A549 (cell line): ENCODE measurements at regions not wholly inside any gene's neighbourhood (a gene's known extent, or its start where the extent isn't known, plus 50 kb on each side); places are given as distances from the start of the nearest gene placed in this dataset.

Source experiments
- CBX8 ChIP-seq: fragments of 200-600 bp; sonication (generic); IDR thresholded peaks from 2 replicates; pipeline ENCODE4 v1.6.1; 2016
- KDM1A ChIP-seq: fragments of 200-600 bp; sonication (generic); IDR thresholded peaks from 2 replicates; pipeline ENCODE4 v1.6.1; 2016; ENCODE audit warnings: low read depth, mild to moderate bottlenecking
- MAZ ChIP-seq: fragments of 150-350 bp; IDR thresholded peaks from 2 replicates; pipeline ENCODE4 v1.6.1; 2014; ENCODE audit warnings: antibody characterized with exemption, low read depth, low read length, borderline replicate concordance
- POLR2A ChIP-seq: IDR thresholded peaks from 2 replicates; pipeline ENCODE4 v1.6.1; 2012; ENCODE audit warnings: mild to moderate bottlenecking, low read length
- RCOR1 ChIP-seq: fragments of 150-350 bp; IDR thresholded peaks from 2 replicates; pipeline ENCODE4 v1.6.1; 2014; ENCODE audit warnings: antibody characterized with exemption, low read length, low read depth
- RNF2 ChIP-seq: fragments of 200-600 bp; sonication (generic); IDR thresholded peaks from 2 replicates; pipeline ENCODE4 v1.6.1; 2016; ENCODE audit warnings: low read depth, mild to moderate bottlenecking, antibody characterized with exemption, moderate library complexity, borderline replicate concordance
- SREBF2 ChIP-seq: fragments of 450-650 bp; IDR thresholded peaks from 2 replicates; pipeline ENCODE4 v1.6.1; 2014; ENCODE audit warnings: mild to moderate bottlenecking, moderate library complexity
- TF ChIP-seq, protein P1 (sequence below): fragments of 250-450 bp; sonication (Bioruptor Pico); IDR thresholded peaks from 2 replicates; pipeline ENCODE4 v1.5.0; 2021; ENCODE audit warnings: mild to moderate bottlenecking, moderate library complexity, borderline replicate concordance
- TF ChIP-seq, protein P2 (sequence below): fragments of >200 bp; sonication (Bioruptor Twin); formaldehyde crosslinking; IDR thresholded peaks from 3 replicates; pipeline ENCODE4 v1.5.1; 2016
- TF ChIP-seq, protein P3 (sequence below): fragments of 200-600 bp; sonication (generic); IDR thresholded peaks from 2 replicates; pipeline ENCODE4 v1.6.1; 2016; ENCODE audit warnings: antibody characterized with exemption, mild to moderate bottlenecking, moderate library complexity
- TF ChIP-seq, protein P4 (sequence below): fragments of 450-650 bp; IDR thresholded peaks from 2 replicates; pipeline ENCODE4 v1.6.1; 2014; ENCODE audit warnings: antibody characterized with exemption

DNA sequence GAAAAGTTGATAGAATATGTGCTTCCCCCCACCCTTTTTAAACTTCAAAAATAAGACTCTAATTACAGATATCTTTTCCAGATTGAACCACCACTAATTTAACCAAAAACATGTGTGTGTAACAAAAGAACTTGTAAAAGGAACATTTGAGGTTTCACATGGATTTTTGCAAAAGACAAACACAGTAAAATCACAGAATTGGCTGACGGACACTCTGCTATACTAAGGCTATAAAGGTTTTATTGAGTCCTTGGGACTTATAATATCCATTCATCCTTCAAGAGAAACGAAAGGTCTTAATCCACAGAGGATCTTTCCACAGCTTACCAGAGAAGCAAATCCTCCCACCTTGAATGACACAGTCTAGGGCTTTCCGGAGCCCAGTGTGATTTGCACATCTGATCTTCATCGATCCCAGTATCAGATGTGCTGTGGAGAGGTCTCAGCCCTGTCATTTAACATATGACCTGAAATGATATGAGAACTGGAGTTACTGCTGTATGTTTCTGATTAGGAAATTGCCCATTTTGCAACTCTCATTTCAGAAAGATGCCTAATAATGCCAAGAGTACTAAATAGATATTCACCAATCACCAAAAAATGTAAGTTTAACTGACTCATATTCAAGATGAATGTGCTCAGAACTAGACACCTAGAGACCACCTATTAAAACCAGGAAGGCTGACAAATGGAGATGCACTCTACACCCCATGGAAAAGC lies 256.5 kb upstream of the FBXL7 start:
- TF ChIP-seq, protein P1, sequence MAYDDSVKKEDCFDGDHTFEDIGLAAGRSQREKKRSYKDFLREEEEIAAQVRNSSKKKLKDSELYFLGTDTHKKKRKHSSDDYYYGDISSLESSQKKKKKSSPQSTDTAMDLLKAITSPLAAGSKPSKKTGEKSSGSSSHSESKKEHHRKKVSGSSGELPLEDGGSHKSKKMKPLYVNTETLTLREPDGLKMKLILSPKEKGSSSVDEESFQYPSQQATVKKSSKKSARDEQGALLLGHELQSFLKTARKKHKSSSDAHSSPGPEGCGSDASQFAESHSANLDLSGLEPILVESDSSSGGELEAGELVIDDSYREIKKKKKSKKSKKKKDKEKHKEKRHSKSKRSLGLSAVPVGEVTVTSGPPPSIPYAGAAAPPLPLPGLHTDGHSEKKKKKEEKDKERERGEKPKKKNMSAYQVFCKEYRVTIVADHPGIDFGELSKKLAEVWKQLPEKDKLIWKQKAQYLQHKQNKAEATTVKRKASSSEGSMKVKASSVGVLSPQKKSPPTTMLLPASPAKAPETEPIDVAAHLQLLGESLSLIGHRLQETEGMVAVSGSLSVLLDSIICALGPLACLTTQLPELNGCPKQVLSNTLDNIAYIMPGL, result no peak
- TF ChIP-seq, protein P2, sequence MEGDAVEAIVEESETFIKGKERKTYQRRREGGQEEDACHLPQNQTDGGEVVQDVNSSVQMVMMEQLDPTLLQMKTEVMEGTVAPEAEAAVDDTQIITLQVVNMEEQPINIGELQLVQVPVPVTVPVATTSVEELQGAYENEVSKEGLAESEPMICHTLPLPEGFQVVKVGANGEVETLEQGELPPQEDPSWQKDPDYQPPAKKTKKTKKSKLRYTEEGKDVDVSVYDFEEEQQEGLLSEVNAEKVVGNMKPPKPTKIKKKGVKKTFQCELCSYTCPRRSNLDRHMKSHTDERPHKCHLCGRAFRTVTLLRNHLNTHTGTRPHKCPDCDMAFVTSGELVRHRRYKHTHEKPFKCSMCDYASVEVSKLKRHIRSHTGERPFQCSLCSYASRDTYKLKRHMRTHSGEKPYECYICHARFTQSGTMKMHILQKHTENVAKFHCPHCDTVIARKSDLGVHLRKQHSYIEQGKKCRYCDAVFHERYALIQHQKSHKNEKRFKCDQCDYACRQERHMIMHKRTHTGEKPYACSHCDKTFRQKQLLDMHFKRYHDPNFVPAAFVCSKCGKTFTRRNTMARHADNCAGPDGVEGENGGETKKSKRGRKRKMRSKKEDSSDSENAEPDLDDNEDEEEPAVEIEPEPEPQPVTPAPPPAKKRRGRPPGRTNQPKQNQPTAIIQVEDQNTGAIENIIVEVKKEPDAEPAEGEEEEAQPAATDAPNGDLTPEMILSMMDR, result no peak
- no peak for TF ChIP-seq SREBF2
- no peak for TF ChIP-seq MAZ
- TF ChIP-seq RNF2, result no peak
- no peak for TF ChIP-seq POLR2A
- TF ChIP-seq KDM1A, result no peak
- TF ChIP-seq, protein P3, sequence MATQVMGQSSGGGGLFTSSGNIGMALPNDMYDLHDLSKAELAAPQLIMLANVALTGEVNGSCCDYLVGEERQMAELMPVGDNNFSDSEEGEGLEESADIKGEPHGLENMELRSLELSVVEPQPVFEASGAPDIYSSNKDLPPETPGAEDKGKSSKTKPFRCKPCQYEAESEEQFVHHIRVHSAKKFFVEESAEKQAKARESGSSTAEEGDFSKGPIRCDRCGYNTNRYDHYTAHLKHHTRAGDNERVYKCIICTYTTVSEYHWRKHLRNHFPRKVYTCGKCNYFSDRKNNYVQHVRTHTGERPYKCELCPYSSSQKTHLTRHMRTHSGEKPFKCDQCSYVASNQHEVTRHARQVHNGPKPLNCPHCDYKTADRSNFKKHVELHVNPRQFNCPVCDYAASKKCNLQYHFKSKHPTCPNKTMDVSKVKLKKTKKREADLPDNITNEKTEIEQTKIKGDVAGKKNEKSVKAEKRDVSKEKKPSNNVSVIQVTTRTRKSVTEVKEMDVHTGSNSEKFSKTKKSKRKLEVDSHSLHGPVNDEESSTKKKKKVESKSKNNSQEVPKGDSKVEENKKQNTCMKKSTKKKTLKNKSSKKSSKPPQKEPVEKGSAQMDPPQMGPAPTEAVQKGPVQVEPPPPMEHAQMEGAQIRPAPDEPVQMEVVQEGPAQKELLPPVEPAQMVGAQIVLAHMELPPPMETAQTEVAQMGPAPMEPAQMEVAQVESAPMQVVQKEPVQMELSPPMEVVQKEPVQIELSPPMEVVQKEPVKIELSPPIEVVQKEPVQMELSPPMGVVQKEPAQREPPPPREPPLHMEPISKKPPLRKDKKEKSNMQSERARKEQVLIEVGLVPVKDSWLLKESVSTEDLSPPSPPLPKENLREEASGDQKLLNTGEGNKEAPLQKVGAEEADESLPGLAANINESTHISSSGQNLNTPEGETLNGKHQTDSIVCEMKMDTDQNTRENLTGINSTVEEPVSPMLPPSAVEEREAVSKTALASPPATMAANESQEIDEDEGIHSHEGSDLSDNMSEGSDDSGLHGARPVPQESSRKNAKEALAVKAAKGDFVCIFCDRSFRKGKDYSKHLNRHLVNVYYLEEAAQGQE, result no peak
- TF ChIP-seq, protein P4, sequence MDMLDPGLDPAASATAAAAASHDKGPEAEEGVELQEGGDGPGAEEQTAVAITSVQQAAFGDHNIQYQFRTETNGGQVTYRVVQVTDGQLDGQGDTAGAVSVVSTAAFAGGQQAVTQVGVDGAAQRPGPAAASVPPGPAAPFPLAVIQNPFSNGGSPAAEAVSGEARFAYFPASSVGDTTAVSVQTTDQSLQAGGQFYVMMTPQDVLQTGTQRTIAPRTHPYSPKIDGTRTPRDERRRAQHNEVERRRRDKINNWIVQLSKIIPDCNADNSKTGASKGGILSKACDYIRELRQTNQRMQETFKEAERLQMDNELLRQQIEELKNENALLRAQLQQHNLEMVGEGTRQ, result no peak
- no peak for TF ChIP-seq RCOR1
- TF ChIP-seq CBX8, result no peak
